Type B pancreatic cell (in vitro differentiated cells): ENCODE measurements at regions not wholly inside any gene's neighbourhood (a gene's known extent, or its start where the extent isn't known, plus 50 kb on each side); places are given as distances from the start of the nearest gene placed in this dataset.
"Not testable (repeated sequence)": the region's sequence is repeated elsewhere in the genome, so short reads cannot be mapped to it uniquely, and the experiment has no call there.

ENCODE experiments used
- DNase-seq: peaks from one replicate; pipeline ENCODE4 v3.0.0; 2021; ENCODE audit warnings: mixed read lengths; ENCODE audit not compliant: unreplicated experiment; ENCODE audit errors: extremely low spot score
- H3K27ac Mint-ChIP-seq: 2 replicates; pipeline ENCODE4 v1.8.0; 2021; ENCODE audit warnings: mild to moderate bottlenecking, mixed read lengths
- H3K27me3 Mint-ChIP-seq: 2 replicates; pipeline ENCODE4 v1.8.0; 2021; ENCODE audit warnings: mixed read lengths
- H3K36me3 Mint-ChIP-seq: 2 replicates; pipeline ENCODE4 v1.8.0; 2021; ENCODE audit warnings: mixed read lengths
- H3K4me1 Mint-ChIP-seq: one replicate; pipeline ENCODE4 v1.8.0; 2021; ENCODE audit warnings: mixed read lengths; ENCODE audit not compliant: unreplicated experiment
- H3K4me3 Mint-ChIP-seq: 2 replicates; pipeline ENCODE4 v1.8.0; 2021; ENCODE audit warnings: mild to moderate bottlenecking, mixed read lengths
- H3K9me3 Mint-ChIP-seq: 2 replicates; pipeline ENCODE4 v1.8.0; 2021; ENCODE audit warnings: mixed read lengths
- CTCF ChIP-seq: fragments of 200-600 bp; sonication (generic); conservative IDR thresholded peaks from 2 replicates; pipeline ENCODE4 v1.5.0; 2021; ENCODE audit warnings: antibody characterized with exemption, mild to moderate bottlenecking

GRCh38 chr2:144747571-144747970 is 227.7 kb upstream of the ZEB2 start:
- H3K27me3 Mint-ChIP-seq: peaks cover 3% of the 10 kb centered on the region
- no peak overlapping the region for H3K4me3 Mint-ChIP-seq
- no peak for DNase-seq
- TF ChIP-seq CTCF: no peak
- no peak overlapping the region for H3K27ac Mint-ChIP-seq
- H3K9me3 Mint-ChIP-seq: peaks cover 12% of the 10 kb centered on the region
- peaks cover 4% of the 10 kb centered on the region for H3K36me3 Mint-ChIP-seq
- no peaks in the 10 kb centered on the region for H3K4me1 Mint-ChIP-seq

GRCh38 chr2:144745424-144745823 is 225.5 kb upstream of the ZEB2 start:
- peaks cover 4% of the 10 kb centered on the region for H3K9me3 Mint-ChIP-seq
- no peak for DNase-seq
- H3K4me3 Mint-ChIP-seq: no peak overlapping the region
- no peak for TF ChIP-seq CTCF
- no peaks in the 10 kb centered on the region for H3K4me1 Mint-ChIP-seq
- H3K27me3 Mint-ChIP-seq: peaks cover 3% of the 10 kb centered on the region
- H3K36me3 Mint-ChIP-seq: peaks cover 4% of the 10 kb centered on the region
- H3K27ac Mint-ChIP-seq: no peak overlapping the region

GRCh38 chr2:144738749-144739148 is 218.8 kb upstream of the ZEB2 start:
- Mint-ChIP-seq H3K27ac (no peak overlapping the region), H3K4me3 (no peak overlapping the region), H3K4me1 (no peaks in the 10 kb centered on the region), H3K36me3 (no peaks in the 10 kb centered on the region), H3K27me3 (peaks cover 3% of the 10 kb centered on the region), H3K9me3 (peaks cover 5% of the 10 kb centered on the region)
- TF ChIP-seq CTCF: no peak
- no peak for DNase-seq

GRCh38 chr2:144730711-144731110 is 210.8 kb upstream of the ZEB2 start:
- TF ChIP-seq CTCF: no peak
- Mint-ChIP-seq H3K9me3 (no peaks in the 10 kb centered on the region), H3K4me3 (no peak overlapping the region), H3K4me1 (no peaks in the 10 kb centered on the region), H3K27ac (no peak overlapping the region), H3K36me3 (no peaks in the 10 kb centered on the region), H3K27me3 (peaks cover 5% of the 10 kb centered on the region)
- no peak for DNase-seq

GRCh38 chr2:144724460-144724859 is 204.5 kb upstream of the ZEB2 start:
- DNase-seq, H3K4me1 Mint-ChIP-seq, H3K9me3 Mint-ChIP-seq, H3K27ac Mint-ChIP-seq, H3K27me3 Mint-ChIP-seq, H3K36me3 Mint-ChIP-seq, H3K4me3 Mint-ChIP-seq: not testable (repeated sequence)

- Mint-ChIP-seq H3K27me3 (peaks cover 4% of the 10 kb centered on the region), H3K36me3 (peaks cover 5% of the 10 kb centered on the region), H3K4me3 (no peak overlapping the region), H3K4me1 (no peaks in the 10 kb centered on the region), H3K9me3 (peaks cover 16% of the 10 kb centered on the region), H3K27ac (no peak overlapping the region)
- DNase-seq: no peak
- no peak for TF ChIP-seq CTCF
Observed at GRCh38 chr2:144718376-144718775, 198.5 kb upstream of the ZEB2 start.
